Activated naive CD8-positive, alpha-beta T cell treated with anti-CD3 and anti-CD28 coated beads, Interleukin-2, amount 10 ng/mL, durations not matched to agents 7 days and 5 days (primary cell): ENCODE measurements at regions not wholly inside any gene's neighbourhood (a gene's known extent, or its start where the extent isn't known, plus 50 kb on each side); places are given as distances from the start of the nearest gene placed in this dataset.
"Not testable (repeated sequence)": the region's sequence is repeated elsewhere in the genome, so short reads cannot be mapped to it uniquely, and the experiment has no call there.

Source experiments
- ATAC-seq: fragments of 150-1000 bp; cut with Tn5 transposase; one replicate; pipeline ENCODE4 v1.10.0; 2021; ENCODE audit warnings: low read depth, moderate library complexity
- POLR2A ChIA-PET: fragments of 350-600 bp; sonication (Branson Sonifier 250); formaldehyde crosslinking; loops from one replicate; lab custom pipeline; 2021; ENCODE audit warnings: antibody characterized with exemption; lab: Charles Lee
- DNase-seq: peaks from one replicate; pipeline ENCODE4 v3.0.0; 2021
- H3K27ac Mint-ChIP-seq: one replicate; pipeline ENCODE4 v1.8.0; 2022; ENCODE audit warnings: mild to moderate bottlenecking, mixed read lengths
- H3K27me3 Mint-ChIP-seq: one replicate; pipeline ENCODE4 v1.8.0; 2022; ENCODE audit warnings: mild to moderate bottlenecking, moderate library complexity, mixed read lengths
- H3K36me3 Mint-ChIP-seq: one replicate; pipeline ENCODE4 v1.8.0; 2021; ENCODE audit warnings: mild to moderate bottlenecking, mixed read lengths
- H3K4me1 Mint-ChIP-seq: one replicate; pipeline ENCODE4 v1.8.0; 2021; ENCODE audit warnings: mixed read lengths
- H3K4me3 Mint-ChIP-seq: one replicate; pipeline ENCODE4 v1.8.0; 2022; ENCODE audit warnings: mild to moderate bottlenecking, moderate library complexity, mixed read lengths
- H3K9me3 Mint-ChIP-seq: one replicate; pipeline ENCODE4 v1.8.0; 2021; ENCODE audit warnings: mixed read lengths

- no peak for DNase-seq
- H3K36me3 Mint-ChIP-seq: no peaks in the 10 kb centered on the region
- H3K27ac Mint-ChIP-seq: no peak overlapping the region
Observed at GRCh38 chr5:172523146-172523745, 68.9 kb upstream of the SH3PXD2B start.

DNA sequence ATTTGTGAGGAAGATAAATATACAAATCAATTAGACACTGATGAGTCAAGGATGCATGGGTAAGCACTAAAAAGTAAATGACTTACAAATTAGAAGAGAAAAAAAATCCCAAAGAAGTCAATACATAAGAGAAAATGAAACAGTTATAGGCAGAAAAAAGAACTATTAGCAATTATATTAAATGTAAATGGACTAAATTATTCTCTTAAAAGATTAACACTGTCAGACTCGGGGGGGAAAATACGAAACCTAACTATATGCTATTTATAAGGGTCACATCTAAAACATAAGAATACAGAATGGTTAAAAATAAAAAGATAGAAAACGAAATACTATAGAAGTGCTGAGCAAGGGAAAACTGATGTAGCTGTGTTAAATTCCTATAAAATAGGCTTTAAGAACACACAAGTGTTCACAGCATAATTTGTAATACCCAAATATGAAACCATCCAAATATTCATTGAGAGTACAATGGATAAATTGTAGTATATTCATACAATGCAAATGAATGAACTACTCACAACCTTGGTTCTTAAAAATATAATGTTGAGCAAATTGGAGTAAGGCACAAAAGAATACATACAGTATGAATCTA lies 67.1 kb upstream of the SH3PXD2B start:
- ATAC-seq (no peak), DNase-seq (no peak)
- no peaks in the 10 kb centered on the region for H3K4me1 Mint-ChIP-seq
- POLR2A ChIA-PET: no interaction called here
- H3K4me3 Mint-ChIP-seq: no peak overlapping the region
- no peak overlapping the region for H3K27ac Mint-ChIP-seq
- H3K9me3 Mint-ChIP-seq: peaks cover 5% of the 10 kb centered on the region
- peaks cover 24% of the 10 kb centered on the region for H3K27me3 Mint-ChIP-seq
- no peaks in the 10 kb centered on the region for H3K36me3 Mint-ChIP-seq

More at GRCh38 chr5:172523146-172523745, 68.9 kb upstream of the SH3PXD2B start:
- Mint-ChIP-seq H3K27me3 (peaks cover 16% of the 10 kb centered on the region), H3K4me1 (no peaks in the 10 kb centered on the region), H3K4me3 (no peak overlapping the region), H3K9me3 (peaks cover 5% of the 10 kb centered on the region)
- POLR2A ChIA-PET: no interaction called here
- ATAC-seq: no peak

- H3K36me3 Mint-ChIP-seq: peaks cover 2% of the 10 kb centered on the region
Observed at GRCh38 chr5:172511952-172512351, 57.6 kb upstream of the SH3PXD2B start.

GRCh38 chr5:172509405-172509781 lies 55.1 kb upstream of the SH3PXD2B start:
- peaks cover 2% of the 10 kb centered on the region for H3K36me3 Mint-ChIP-seq
- POLR2A ChIA-PET: no interaction called here
- peaks cover 2% of the 10 kb centered on the region for H3K9me3 Mint-ChIP-seq
- H3K4me3 Mint-ChIP-seq: no peak overlapping the region
- ATAC-seq: no peak
- peaks cover 4% of the 10 kb centered on the region for H3K27me3 Mint-ChIP-seq
- H3K4me1 Mint-ChIP-seq: no peaks in the 10 kb centered on the region
- DNase-seq: no peak
- no peak overlapping the region for H3K27ac Mint-ChIP-seq

More at GRCh38 chr5:172511952-172512351, 57.6 kb upstream of the SH3PXD2B start:
- no peaks in the 10 kb centered on the region for H3K4me1 Mint-ChIP-seq
- H3K9me3 Mint-ChIP-seq: peaks cover 4% of the 10 kb centered on the region
- no peak overlapping the region for H3K27ac Mint-ChIP-seq
- H3K27me3 Mint-ChIP-seq: peaks cover 18% of the 10 kb centered on the region
- ATAC-seq (no peak), DNase-seq (no peak)
- POLR2A ChIA-PET: no interaction called here
- no peak overlapping the region for H3K4me3 Mint-ChIP-seq

DNA sequence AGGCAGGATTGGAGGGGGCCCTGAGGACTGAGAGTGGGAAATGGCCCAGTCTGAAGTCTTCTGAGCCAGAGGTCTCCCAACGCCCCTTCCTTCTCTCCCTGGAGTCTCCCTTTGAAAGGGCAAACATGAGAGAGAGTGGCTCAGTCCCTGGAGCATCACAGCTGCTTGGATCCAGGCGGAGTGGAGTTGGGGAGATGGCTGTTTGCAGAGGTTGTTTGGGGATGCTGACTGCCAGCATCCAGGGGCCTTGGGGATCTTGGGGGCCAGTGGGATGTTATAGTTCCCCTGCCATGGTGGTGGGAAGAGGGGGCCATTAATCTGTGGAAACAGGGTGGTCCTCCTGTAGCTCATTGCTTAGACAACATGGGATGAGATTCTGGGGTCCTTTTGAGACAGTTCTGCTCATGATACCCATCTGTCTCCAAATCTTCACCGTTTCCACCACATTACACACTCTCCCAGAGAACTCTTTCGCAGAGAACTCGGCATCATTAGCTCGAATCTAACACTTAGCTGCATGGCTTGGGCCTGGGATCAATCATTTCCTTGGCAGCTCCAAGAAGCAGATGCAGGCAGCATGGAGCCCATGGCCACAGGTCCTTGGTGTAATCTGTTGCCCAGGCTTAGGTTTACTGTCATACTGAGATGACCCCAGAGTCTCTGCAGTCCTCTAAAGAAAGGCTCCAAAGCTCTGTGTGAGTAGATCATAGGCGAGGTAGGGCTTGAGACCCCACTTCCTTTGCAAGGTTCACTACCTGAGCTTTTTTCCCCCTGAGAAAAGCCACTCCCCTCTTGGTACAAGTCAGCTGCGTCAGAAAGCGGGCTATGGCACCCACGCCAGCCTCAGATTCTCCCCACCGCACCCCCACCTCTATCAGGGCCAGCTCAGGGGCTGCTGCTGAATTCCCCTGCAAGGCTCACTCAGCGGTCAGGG lies 54.4 kb upstream of the SH3PXD2B start:
- Mint-ChIP-seq H3K27me3 (peaks cover 4% of the 10 kb centered on the region), H3K27ac (no peak overlapping the region), H3K36me3 (peaks cover 2% of the 10 kb centered on the region), H3K4me1 (no peaks in the 10 kb centered on the region), H3K9me3 (peaks cover 2% of the 10 kb centered on the region), H3K4me3 (no peak overlapping the region)
- ATAC-seq: no peak
- POLR2A ChIA-PET: no interaction called here
- DNase-seq: peak; percentile 10

DNA sequence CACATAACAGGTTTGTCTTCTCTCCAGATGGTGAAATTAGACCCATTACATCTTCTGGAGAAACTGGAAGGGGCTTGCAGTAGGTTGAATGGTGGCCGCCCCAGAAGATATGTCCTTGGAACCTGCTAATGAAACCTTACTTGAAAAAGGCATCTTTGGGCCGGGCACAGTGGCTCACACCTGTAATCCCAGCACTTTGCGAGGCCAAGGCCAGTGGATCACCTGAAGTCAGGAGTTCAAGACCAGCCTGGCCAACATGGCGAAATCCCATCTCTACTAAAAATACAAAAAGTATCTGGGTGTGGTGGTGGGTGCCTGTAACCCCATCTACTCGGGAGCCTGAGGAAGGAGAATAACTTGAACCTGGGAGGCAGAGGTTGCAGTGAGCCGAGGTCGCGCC lies 53.2 kb upstream of the SH3PXD2B start:
- H3K4me1 Mint-ChIP-seq, ATAC-seq, H3K4me3 Mint-ChIP-seq, H3K27ac Mint-ChIP-seq, H3K9me3 Mint-ChIP-seq, POLR2A ChIA-PET, H3K36me3 Mint-ChIP-seq, DNase-seq, H3K27me3 Mint-ChIP-seq: not testable (repeated sequence)

DNA sequence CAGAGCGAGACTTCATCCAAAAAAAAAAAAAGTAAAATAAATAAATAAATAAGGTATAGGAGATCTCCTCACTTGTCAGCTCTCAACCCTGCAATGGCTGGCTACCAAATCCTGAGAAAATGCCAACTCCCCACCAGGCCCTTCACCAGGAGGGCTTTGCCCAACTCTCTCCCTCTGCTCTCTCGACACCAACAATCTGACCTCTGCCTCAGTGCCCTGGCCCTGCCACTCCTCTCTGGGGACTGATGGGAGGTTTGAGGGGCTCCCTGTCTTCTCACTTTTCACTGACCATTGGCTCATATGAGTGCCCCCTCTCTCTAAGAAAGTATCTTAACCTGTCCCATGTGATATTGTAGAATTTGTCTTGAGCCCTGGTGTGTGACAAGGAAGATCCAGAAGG lies 52.6 kb upstream of the SH3PXD2B start:
- POLR2A ChIA-PET: no interaction called here
- no peaks in the 10 kb centered on the region for H3K9me3 Mint-ChIP-seq
- H3K4me1 Mint-ChIP-seq: no peaks in the 10 kb centered on the region
- peaks cover under 1% of the 10 kb centered on the region for H3K36me3 Mint-ChIP-seq
- no peak overlapping the region for H3K4me3 Mint-ChIP-seq
- peaks cover 6% of the 10 kb centered on the region for H3K27me3 Mint-ChIP-seq
- no peak overlapping the region for H3K27ac Mint-ChIP-seq
- no peak for DNase-seq
- ATAC-seq: no peak

DNA sequence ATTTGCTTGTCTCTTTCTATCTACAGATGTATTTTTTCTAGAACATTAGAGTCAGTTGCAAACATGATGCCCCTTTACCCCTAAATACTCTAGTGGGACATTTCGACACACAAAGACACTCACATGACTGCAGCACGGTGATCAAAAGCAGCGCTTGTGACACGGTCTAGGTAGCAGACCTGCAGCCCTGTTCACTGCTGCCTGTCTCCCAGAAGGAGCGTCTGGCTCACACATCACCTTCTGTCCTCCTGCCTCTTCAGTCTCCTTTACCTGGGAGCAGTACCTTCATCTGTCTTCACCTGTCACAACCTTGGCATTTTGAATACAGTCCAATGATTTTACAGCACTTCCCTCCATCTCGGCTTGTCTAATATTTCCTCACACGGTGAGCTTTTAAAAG lies 51.9 kb upstream of the SH3PXD2B start:
- peaks cover 6% of the 10 kb centered on the region for H3K27me3 Mint-ChIP-seq
- peaks cover 2% of the 10 kb centered on the region for H3K4me1 Mint-ChIP-seq
- H3K27ac Mint-ChIP-seq: no peak overlapping the region
- H3K4me3 Mint-ChIP-seq: no peak overlapping the region
- no peak for DNase-seq
- H3K36me3 Mint-ChIP-seq: no peaks in the 10 kb centered on the region
- POLR2A ChIA-PET: no interaction called here
- no peak for ATAC-seq
- H3K9me3 Mint-ChIP-seq: no peaks in the 10 kb centered on the region

DNA sequence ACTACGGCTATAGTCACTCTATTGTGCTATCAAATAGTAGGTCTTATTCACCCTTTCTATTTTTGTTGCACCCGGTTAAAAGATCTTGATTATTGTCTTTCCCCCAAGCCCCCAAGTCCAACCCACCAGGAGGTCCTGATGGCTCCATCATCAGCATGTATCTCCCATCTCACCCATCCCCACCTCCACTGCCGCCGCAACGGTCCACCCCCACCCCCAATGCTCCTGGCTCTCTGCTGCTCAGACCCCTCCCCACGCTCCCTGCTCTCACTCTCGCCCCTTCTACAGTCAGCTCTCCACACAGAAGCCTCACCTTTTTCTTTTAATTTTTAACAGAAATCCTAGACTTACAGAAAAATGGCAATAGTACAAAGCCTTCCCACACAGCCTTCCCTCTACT lies 51.5 kb upstream of the SH3PXD2B start:
- POLR2A ChIA-PET: no interaction called here
- no peaks in the 10 kb centered on the region for H3K9me3 Mint-ChIP-seq
- H3K27me3 Mint-ChIP-seq: peaks cover 6% of the 10 kb centered on the region
- H3K4me3 Mint-ChIP-seq: no peak overlapping the region
- no peaks in the 10 kb centered on the region for H3K36me3 Mint-ChIP-seq
- H3K4me1 Mint-ChIP-seq: peaks cover 2% of the 10 kb centered on the region
- H3K27ac Mint-ChIP-seq: no peak overlapping the region
- DNase-seq (no peak), ATAC-seq (no peak)

DNA sequence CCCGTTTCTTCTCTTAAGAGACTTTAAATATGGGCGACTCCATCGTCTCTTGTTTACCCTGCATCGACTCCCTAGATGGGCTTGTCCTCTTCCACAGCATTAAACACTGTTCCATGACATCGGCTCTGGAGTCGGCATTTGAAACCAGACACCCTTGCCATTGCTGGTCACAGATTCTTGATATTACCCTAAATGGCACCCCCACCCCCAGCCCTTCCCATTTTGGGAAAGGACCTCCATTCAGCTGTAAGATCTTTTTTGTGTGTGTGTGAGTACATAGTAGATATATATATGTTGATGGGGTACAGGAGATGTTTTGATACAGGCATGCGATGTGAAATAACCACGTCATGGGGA lies 51.1 kb upstream of the SH3PXD2B start:
- POLR2A ChIA-PET: no interaction called here
- Mint-ChIP-seq H3K4me3 (no peak overlapping the region), H3K9me3 (no peaks in the 10 kb centered on the region), H3K27ac (no peak overlapping the region), H3K27me3 (peaks cover 4% of the 10 kb centered on the region), H3K36me3 (no peaks in the 10 kb centered on the region), H3K4me1 (peaks cover 2% of the 10 kb centered on the region)
- ATAC-seq (no peak), DNase-seq (no peak)

DNA sequence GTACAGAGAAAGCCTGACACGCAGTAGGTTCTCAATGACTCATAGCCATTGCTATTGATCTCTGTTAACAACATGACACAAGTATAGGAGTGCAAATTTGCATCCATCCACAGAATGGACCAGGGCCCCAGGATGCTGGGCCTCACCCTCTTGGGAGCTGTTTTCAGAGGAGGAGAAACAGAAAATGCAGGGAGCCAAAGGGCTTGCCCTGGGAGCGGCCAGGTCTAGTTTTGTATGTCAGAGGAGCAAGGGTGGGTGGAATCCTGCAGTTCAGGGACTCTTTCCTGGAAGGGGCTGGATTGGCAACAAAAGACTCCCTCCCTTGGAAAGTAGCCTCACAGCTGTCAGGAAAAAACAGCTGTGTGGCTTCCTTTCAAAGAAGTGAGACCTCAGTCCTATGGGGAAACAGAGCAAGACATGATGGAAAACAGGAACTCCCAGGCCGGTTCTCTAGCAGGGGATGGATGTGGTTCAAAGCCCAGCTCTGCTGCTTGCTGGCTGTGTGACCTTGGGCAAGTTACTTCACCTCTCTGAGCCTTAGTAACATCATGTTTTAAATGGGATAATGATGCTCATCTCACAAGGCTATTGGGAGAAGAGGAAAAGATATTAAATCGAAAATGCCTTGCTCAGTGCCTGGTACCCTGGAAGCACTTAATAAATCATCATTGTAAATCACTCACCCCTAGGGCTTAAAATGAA lies 50.5 kb upstream of the SH3PXD2B start:
- no peak overlapping the region for H3K27ac Mint-ChIP-seq
- ATAC-seq: no peak
- peaks cover 2% of the 10 kb centered on the region for H3K4me1 Mint-ChIP-seq
- H3K36me3 Mint-ChIP-seq: no peaks in the 10 kb centered on the region
- no peaks in the 10 kb centered on the region for H3K9me3 Mint-ChIP-seq
- no peak overlapping the region for H3K4me3 Mint-ChIP-seq
- H3K27me3 Mint-ChIP-seq: peaks cover 4% of the 10 kb centered on the region
- DNase-seq: no peak
- POLR2A ChIA-PET: no interaction called here

- no peaks in the 10 kb centered on the region for H3K9me3 Mint-ChIP-seq
- H3K36me3 Mint-ChIP-seq: no peaks in the 10 kb centered on the region
- no peak for ATAC-seq
- H3K27me3 Mint-ChIP-seq: peaks cover 4% of the 10 kb centered on the region
- H3K27ac Mint-ChIP-seq: no peak overlapping the region
- H3K4me1 Mint-ChIP-seq: peaks cover 2% of the 10 kb centered on the region
- no peak for DNase-seq
- no peak overlapping the region for H3K4me3 Mint-ChIP-seq
- POLR2A ChIA-PET: no interaction called here
Observed at GRCh38 chr5:172503925-172504700, 49.8 kb upstream of the SH3PXD2B start.
